ENCODE measurements at regions not wholly inside any gene's neighbourhood (a gene's known extent, or its start where the extent isn't known, plus 50 kb on each side); places are given as distances from the start of the nearest gene placed in this dataset.

DNA sequence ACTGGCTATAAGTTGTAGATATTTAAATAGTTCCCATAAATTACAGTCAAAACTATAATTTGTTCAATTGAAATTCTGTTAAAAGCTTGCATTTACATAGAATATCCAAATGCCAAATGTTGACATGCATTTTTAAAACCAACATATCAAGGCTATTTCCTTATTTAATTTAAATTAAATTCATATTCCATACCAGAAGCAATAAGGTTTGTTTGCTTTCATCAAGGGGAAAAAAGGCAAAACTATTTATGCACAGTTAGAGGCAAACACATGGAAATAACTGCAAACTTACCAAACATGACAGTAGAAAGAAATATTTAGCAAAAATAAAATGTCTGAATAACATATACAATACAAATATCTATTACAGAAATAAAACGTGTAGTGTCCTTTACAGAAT is 1581.2 kb upstream of the TENM4 start:
- DNase-seq (ENCODE audit: low read depth): no peak

DNA sequence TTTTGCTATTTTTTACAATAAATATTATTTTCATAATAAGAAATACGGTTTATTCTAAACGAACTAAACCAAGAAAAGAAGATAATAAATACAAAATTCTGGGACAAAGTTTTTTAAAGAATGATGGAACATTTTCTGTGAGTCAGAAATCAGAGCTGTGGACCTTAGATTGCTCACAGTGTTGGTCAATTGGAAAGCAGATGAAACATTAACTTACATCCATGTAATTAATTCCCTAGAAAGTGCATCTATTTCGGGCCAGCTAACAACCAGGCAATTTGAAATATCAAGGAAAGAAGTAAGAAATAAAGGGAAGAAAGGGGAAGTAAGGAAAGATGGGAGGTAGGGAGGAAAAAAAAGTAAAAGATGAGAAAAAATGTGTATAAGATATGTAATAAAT is 1569.8 kb upstream of the TENM4 start:
- no peak for DNase-seq (ENCODE audit: low read depth)

GRCh38 chr11:81007046-81007445 is 1566.2 kb upstream of the TENM4 start:
- no peak for DNase-seq (ENCODE audit: low read depth)

DNA sequence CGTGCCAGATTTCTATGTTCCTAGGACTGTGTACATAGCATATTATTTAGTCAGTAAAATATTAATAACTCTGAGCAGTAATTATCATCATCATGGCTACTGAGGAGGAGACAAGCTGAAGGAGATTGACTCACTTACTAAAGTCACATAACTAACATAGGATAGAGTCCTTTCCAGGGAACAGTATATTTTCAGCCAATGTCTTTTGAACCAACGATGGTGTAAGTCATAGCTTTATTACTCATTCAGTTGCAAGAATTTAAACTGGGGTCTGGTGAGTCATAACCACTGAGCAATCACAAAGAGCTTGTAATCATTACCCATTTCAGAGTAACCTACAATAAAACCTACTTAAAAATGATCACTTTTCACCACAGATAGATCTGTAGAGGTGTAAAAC is 1564.8 kb upstream of the TENM4 start:
- DNase-seq (ENCODE audit: low read depth): no peak

- no peak for DNase-seq (ENCODE audit: low read depth)
Measured at GRCh38 chr11:81004576-81004975, 1563.7 kb upstream of the TENM4 start.

DNA sequence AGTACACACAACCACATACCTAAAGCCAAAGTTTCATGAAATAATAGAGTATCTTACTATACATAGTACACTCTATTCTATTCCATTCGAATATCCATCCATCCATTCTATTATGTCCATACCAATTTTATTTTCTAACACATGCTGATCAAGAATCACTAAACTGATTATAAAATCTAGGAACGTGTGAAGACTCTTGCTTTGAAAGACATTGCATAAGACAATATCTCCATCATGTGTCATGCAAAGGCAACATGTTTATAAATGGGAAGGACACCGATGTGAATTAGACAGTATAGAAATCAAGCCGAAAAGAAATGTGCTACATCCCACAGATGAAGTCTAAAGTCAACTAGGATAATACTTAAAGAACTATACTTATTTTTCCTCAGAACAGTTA is 1561.5 kb upstream of the TENM4 start:
- no peak for DNase-seq (ENCODE audit: low read depth)

GRCh38 chr11:81000735-81001134 is 1559.9 kb upstream of the TENM4 start:
- DNase-seq (ENCODE audit: low read depth): no peak

DNA sequence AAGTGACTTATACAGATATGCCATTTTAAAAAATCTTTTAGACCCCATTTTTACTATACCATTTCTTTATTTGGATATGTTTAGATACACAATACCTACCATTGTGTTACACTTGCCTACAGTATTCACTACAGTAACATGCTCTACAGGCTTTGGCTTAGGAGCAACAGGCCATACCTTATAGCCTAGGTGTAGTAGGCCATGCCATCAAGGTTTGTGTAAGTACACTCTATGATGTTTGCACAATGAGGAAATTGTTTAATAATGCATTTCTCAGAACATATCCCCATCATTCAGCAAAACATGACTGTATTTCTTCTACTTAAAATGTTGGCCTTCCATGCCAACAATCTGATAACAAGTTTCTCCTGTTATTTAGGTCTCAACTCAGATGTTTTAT is 1559.5 kb upstream of the TENM4 start:
- no peak for DNase-seq (ENCODE audit: low read depth)

DNA sequence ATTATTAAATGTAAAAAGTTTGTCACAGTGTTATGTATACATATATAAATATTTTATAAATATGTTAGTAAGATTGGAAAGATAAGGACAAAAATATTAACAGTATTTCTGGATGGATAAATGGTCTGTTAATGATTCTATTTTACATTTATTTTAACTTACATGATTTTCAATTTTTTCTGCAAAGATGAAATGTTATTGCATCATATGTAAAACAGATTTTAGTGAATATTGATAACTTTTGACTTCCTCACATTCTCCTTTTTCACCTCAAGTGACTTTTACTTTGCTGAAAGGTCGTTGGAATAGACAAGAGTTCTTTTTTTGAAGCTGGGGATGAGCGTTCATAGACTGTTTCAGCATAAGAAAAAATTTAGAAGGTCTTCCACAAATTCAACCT is 1554.7 kb upstream of the TENM4 start:
- no peak for DNase-seq (ENCODE audit: low read depth)

DNA sequence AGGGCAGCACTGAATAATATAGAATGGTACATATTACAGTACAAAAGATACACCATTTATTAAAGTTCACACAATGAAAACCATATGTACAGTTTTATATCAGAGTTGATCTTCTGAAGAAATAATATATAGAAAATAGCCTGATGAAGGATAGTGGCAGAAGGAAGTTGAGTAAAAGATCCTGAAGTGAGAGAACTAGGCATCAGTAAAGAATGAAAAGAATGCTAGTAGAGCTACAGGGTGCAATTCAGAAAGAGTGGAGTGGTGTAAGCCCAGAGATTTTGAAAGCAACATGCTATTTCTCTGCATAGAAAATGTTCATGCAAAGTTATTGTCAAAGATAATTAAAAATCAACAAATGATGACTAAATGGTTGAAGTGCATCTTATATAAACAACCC is 1552.7 kb upstream of the TENM4 start:
- DNase-seq (ENCODE audit: low read depth): no peak

DNA sequence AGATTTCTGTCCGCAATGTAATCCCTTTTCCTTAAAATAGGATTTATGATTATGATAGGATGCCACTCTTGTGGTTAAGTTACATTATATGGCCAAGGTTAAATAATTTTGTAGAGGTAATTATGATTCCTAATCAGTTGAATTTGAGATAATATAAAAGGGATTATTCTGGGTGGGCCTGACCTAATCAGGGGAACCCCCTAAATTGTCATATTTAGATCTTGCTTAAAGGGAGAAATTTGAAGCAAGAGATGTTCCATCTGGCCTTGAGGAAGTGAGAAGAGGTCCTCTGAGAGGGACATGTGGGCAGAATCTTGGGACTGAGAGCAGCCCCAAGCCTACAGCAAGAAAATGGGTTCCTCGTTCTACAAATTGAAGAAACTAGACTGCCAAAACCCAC is 1550.1 kb upstream of the TENM4 start:
- DNase-seq (ENCODE audit: low read depth): no peak

DNA sequence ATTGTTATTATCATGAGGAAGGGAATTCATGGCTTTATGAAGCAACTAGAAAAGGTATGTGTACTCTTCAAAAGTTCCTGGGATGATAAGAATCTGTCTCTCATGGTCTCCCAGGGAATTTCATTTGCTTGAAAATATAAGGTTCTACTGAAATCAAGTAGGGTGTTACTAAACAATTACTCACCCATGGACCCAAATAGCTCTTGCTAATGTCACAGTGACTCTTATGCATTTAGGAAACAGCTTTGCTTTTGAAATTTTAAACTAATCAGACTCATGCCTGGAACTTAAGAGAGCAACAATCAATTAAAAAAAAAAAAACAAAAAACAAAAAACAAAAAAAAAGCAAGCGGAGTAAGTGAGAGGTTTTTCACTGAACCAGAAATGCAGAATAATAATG is 1546.3 kb upstream of the TENM4 start:
- DNase-seq (ENCODE audit: low read depth): no peak

GRCh38 chr11:80986421-80987074 is 1545.7 kb upstream of the TENM4 start:
- DNase-seq (ENCODE audit: low read depth): no peak

DNA sequence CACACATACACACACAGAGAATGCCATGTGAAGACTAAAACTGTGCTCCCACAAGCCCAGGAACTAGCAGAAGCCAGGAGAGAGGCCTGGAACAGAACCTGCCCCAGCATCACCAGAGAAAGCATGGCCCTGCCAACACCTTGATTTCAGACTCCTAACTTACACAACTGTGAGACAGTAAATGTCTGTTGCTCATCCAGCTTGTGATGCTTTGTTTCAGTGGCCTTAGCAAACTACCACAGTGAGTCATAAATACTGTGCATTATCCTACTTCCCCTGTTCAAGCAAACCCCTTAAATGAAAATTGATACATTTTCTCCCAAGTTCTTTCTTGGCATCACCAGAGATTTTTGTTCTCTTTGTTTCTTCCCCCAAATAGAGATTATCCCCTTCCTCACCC is 1539.4 kb upstream of the TENM4 start:
- DNase-seq (ENCODE audit: low read depth): no peak

DNA sequence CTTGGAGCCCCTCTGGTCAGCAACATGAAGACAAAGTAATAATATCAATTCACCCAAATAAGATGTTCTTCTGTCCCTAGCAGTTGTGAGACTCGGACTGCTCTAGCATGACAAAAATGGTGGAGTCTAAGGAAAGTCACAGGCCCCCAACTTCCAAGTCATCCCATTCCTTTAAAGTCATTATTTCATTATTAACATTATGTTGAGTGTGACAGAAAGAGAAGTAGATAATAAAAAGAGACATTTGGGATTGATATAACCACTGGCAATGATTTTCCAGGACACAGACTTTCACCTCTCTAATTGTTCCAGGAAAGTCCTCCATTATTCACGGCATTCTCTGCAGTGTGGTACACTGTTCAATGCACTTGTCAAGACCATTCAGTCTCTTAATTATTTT is 1533.0 kb upstream of the TENM4 start:
- DNase-seq (ENCODE audit: low read depth): no peak

DNA sequence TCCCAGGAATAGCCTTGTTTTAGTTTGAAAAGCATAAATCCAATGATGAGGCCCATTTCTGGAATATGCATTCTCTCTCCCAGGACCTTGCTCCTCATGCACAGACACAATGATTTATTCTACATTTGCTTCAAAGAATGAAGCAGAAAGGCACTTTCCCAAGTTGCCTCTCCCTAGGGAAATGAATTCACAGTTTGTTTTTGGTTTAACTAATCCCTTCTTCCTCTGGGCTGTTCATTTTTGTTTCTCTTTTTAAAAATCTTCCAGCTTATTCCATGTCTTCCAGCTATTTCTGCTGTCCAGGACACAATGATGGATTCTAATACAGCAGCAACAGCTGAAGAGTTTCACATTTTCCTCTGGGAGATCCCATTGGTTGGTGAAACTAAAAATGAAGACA is 1529.2 kb upstream of the TENM4 start:
- DNase-seq (ENCODE audit: low read depth): no peak

GRCh38 chr11:80967649-80968048 is 1526.8 kb upstream of the TENM4 start:
- DNase-seq (ENCODE audit: low read depth): no peak

GRCh38 chr11:80960381-80961029 is 1519.7 kb upstream of the TENM4 start:
- DNase-seq (ENCODE audit: low read depth): no peak

DNA sequence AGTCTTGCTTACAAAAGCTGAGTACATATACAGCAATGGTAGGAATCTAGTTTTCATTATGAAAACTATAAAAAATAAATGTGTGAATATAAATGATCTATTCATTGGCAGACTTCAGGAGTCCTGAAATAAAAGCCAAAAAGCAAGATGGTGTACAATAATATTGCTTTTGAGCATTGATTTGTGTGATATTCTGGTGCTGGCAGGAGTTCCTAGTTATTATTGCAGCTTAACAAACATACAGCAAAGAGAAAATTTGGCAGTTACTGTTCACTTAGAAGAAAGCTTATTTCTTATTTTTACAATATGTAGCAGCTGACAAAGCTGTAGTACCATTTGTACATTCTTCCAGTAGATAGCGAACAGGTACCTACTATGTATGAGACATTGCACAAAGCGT is 1518.9 kb upstream of the TENM4 start:
- DNase-seq (ENCODE audit: low read depth): no peak

- DNase-seq (ENCODE audit: low read depth): no peak
Measured at GRCh38 chr11:80958987-80959386, 1518.2 kb upstream of the TENM4 start.

DNA sequence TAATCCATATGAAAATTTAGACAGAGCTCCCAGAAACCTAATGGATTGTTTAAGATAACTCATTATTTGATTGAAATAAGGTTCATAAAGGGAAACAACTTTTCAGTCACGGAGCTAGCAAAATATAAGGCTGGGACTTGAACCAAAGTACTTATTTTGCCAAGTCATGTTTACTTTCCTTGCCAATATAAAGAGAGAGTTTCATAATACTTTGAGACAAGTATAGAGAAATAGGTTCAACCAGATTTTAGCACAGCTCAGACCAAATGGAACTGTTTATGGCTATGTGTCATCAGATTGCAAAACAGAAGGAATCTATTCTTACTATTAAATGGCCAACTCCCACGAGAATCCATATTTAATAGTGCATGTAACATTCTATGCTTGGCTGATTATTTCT is 1517.5 kb upstream of the TENM4 start:
- DNase-seq (ENCODE audit: low read depth): no peak

- no peak for DNase-seq (ENCODE audit: low read depth)
Measured at GRCh38 chr11:80955588-80955987, 1514.8 kb upstream of the TENM4 start.

DNA sequence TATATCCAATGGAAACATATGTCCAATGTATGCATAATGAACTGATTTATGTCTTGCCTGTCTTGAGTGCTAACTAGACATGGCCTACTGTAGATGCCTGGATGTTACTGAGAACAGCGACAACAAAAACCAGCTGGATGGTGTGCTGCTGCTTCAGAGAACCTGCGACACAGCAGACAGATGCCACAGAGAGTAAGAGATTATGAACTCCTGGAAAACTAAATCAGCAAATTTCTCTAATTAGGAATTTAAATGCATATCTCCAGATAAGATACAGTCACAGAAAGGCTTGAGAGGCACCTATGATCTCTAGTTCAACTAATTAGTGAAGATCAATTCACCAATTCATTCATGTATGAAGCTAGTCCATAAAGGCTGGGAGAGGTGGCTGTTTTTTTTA is 1508.0 kb upstream of the TENM4 start:
- DNase-seq (ENCODE audit: low read depth): no peak

DNA sequence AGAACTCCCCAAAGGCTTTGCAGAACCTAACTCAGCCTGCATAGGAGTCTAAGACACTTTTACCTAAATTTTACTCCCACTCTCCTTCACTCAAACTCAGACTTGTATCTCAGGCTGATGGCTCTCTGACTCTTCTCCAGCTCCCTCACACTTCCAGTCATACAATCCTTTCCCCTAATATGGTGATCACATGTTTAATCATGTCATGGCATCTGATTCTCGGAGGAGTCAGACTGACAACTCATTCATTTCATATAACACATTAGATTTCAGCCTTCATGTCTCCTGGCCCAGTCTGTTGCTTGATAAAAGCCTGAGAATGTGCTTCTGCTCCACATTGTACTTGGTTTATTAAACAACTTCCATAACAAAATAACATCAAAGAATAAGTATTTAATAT is 1503.9 kb upstream of the TENM4 start:
- no peak for DNase-seq (ENCODE audit: low read depth)
